ENCODE measurements at regions not wholly inside any gene's neighbourhood (a gene's known extent, or its start where the extent isn't known, plus 50 kb on each side); places are given as distances from the start of the nearest gene placed in this dataset.

DNA sequence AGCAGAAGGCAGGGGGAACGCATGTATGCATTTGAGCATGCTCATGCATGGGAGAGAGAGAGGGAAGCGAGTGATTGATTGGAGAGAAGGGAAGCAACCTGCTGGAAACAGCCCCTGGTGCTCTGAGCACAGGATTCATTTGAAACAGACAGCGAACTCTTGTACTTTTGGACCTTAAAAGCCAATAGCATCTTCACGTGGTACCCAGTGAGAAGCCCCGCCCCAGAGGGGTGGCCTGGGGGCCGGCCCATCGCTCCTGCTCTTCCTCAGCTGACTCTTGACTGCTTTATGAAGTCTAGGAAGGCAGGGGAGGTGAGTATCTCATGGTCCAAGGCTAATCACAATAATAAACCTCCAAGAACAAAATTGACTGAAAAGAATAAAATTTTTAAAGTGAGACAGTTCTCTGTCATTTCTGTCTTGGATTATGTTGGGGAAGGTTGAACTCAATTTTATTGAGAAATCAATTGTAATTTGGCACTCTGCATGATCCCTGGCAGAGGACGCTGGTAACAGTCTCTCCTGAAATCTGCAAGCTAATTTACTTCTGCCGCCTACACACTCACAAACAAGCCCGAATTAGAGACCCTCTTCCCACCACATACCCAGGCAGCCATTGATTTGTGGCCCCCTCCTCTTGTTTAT is 168.2 kb upstream of the PPARGC1A start:
- DNase-seq (ENCODE audit: low spot score), result no peak

DNA sequence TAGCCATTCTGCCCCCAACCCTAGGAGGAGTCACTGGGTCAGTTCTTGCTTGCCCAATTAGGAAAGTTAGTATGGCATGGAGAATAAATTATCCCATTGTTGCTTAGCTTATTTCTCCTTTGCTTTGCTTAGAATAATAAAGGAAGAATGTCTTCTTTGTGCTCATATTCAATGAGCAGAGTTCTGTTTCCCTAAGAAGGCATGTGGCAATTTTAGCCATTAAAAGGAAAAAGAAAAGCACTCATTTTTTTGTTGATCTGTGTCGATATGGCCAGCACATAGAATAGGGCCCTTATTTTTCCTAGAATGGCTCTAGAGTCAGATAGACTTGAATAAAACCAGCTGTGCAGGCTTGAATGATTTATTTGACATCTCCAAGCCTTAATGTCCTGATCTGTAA is 166.4 kb upstream of the PPARGC1A start:
- no peak for DNase-seq (ENCODE audit: low spot score)

DNA sequence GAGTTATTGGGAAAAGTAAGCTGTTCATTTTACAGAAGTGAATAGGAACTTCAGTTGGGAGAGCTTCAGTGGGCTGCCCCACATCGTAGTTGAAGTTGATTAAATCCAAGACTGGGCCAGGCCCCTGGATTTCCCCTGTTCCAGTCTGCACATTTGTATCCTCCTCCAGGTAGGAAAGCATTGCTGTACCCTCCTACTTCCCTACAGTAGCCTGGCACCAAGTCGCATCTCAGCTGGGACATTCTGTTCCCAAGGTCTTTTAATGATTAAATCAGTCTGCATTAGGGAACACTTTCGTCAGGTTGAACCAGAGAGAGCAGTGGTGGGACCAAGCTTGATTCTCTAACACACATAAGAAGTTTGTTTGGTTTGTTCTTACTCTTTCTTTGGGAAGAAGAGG is 165.8 kb upstream of the PPARGC1A start:
- DNase-seq (ENCODE audit: low spot score), result no peak

DNA sequence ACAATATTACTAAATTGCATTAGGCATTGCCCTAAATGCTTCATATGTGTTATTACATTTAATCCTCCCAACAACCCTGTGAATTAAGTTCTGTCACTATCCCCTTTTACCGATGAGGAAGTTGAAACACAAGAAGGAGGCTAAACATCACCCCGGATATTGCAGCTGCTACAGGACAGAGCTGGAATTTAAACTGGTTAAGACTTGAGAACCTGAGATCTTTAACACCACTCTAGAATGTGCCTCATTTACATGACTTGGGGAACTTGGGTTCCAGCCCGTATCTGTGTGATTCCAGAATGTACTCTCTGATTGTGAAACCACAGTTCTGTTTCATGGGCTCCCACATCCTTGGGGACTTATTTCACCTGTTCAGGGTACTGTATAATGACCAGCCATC is 165.1 kb upstream of the PPARGC1A start:
- DNase-seq (ENCODE audit: low spot score), result no peak

DNA sequence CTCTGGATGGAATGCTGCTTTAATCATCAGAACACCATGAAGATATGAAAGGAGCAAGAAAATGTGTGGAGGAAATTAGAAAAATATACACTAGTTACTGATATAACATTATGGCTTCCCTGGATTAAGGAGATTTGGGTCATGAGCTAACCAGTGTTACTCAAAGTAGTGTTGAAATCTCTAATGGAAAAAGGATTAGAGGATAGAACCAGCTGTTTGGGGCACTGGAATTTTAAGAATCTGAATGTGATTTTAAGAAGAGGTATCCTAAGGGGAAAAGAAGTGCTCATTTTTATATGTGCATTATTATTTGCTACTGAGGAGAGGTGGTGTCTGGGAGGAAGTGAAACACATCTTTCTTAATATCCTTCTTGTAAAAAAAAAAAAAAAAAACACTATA is 164.1 kb upstream of the PPARGC1A start:
- no peak for DNase-seq (ENCODE audit: low spot score)

DNA sequence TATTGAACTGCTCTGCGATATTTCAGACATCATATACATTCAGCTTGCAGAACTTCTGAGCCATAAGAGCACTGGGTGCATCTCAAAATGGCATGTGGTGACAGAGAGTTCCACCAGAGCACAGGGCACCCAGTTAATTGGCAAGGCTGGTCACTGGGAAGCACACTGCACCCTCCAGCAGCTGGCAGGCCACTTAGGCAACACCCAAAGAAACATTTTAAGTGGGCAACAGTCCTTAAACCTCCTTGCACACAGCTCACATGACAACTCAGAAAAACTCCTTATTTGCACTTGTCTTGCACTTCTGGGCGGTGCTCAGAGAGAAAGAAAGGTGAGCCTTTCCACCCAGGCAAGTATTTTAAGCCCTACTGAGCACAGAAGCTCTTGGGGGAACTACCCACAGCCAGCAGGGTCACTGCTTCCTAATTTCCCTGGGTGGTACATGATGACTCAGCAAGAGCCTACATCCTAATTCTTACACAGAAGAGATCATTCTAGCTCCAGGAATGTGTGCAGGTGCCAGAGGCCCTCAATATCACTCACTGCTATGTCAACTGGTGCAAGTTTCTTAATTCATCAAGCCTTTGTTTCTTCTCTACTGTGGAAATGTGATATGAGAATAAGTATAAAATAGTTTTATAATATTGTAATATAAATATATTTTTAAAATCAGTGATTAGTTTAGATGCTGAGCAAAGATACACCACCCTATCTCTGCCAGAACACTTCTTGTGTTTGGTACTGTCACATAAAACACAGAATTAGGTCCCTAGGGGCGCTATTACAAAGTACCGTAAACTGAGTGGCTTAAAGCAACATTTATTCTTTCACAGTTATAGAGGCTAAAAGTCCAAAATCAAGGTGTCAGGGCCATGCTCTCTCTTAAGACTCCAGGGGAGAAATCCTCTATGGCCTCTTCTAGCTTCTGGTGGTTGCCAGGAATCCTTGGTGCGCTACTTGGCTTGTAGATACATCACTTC is 155.1 kb upstream of the PPARGC1A start:
- no peak for DNase-seq (ENCODE audit: low spot score)

DNA sequence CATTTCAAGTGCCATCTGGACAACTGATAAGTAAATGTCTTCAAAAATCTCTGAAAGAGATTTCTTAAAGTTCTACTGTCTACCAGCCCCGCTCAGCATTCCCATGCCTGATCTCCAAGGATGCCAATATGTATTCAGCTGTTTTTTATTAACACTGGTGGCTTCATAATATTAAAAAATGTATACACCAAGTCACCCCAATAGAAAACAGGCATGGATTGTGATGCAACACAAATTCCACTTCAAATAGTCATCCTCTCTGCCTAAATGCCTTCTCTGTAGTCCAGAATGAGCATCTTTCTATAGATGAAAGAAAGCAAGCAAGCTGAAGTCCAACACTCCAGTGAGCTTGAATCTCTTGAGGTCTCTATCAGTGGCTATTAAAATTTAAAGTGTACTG is 152.2 kb upstream of the PPARGC1A start:
- DNase-seq (ENCODE audit: low spot score), result no peak

DNA sequence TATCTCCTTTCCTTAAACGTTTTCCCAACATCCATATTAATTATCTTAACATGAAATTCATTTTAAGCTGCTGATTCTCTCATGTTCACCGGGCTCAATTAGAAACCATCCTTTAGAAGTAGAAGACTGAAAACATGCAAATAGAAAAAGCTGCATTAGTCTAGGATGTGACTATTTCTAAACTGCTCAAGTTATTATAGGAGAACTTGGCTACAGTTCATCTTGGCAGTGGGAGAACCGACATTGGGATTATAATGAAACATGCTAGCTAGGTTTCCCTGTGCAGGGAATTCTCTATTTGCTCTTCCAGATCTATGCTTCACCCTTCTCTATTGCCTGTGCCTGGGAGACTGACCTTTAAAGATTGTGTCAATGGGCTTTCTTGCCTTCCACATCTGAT is 151.0 kb upstream of the PPARGC1A start:
- DNase-seq (ENCODE audit: low spot score), result no peak

DNA sequence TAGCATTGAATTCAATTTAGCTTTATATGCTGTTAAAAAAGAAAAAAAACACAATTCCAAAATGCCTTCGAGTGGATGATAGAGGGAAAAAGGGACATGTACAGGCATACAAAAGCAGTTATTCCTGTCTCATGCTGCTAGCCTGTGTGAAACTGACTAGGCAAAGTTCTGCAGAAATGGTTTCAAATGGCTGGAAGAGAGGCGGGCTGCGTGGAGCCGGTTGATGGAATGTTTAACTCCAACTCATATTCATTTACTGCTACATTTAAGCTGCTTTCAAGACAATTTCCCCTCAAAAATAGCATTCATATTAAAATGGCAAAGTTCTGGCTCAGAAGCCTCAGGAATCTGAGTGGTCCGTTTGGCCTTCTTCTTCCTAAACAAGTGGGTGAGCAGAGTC is 143.8 kb upstream of the PPARGC1A start:
- no peak for DNase-seq (ENCODE audit: low spot score)

DNA sequence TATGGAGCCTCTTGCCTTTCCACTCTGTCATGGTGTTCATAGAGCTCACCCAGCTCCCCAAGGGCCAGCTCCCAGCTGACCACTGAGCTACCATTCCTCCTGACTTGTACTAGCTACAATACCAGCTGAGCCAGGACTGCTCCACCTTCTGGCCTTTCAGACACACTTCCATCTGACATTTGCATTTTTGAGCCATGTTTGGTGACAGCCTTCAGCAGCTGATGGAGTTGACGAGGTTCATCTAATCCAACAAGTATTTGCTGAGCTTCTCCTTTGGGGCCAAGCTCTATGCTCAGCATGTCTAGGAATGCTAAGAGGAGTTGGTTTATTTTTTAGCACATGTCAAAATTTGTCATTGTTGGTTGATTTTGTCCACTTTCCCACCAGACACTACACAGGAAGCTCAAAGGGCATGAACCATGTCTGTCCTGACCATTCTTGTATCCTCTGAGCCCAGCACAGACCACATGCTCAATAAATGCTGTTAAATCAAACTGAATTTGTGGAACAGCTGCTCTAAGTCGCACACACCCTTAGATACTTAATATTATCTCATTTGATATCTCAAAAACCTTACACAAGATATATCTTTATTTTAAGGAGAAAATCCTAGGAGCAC is 142.6 kb upstream of the PPARGC1A start:
- no peak for DNase-seq (ENCODE audit: low spot score)

DNA sequence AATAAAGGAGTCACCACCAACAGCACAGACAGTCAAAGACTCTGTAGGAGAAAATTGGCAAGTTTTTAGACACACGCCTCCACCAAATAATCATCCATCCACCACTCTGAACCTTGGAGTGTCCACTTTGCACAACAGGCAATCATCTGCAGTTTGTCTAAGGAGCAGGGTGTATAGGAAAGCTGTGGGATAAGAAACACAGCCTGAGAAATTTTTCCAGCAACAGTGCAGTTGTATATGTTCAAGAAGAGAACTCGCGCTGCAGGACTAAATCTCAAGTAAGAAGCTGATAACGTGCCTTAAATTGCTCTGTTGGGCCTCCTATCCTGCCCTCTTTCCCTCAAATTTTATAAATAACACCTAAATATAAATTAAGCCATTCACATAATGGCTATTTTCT is 136.7 kb upstream of the PPARGC1A start:
- DNase-seq (ENCODE audit: low spot score), result no peak

DNA sequence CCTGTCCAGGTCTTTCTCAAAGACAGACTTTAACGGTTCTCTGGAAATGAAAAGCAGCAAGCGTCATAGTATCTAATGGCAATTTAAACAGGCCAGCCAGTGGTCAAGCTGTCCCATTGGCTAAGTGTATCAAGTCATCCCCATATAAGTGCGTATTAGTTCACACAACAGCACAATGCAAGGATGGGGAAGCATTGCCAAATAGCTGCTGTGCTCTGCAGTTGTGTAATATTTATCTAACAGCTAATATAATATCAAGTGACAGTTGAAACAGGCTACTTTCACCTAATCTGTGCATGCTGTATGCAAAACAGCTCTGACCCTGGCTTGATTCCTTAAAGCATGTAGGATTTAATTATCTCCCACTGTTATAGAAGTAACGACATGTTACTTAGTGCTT is 134.8 kb upstream of the PPARGC1A start:
- no peak for DNase-seq (ENCODE audit: low spot score)

DNA sequence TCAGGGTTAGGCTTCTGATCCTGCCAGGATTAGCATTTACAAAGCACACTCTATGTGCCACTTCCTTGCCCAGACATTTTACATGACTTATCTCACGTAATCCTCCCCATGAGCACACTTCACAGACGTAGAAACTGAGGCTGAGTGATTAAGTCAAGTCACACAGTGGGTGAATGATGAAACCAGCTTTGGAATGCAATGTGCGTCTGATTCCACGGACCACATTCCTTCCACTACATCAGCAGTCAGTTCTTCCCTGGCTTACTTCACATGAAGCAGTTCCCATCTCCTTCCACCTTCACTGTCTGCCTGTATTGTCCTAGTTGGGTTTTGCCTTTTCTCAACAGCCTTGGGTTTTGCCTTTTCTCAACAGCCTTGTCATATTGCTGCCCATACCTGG is 134.3 kb upstream of the PPARGC1A start:
- DNase-seq (ENCODE audit: low spot score), result no peak

DNA sequence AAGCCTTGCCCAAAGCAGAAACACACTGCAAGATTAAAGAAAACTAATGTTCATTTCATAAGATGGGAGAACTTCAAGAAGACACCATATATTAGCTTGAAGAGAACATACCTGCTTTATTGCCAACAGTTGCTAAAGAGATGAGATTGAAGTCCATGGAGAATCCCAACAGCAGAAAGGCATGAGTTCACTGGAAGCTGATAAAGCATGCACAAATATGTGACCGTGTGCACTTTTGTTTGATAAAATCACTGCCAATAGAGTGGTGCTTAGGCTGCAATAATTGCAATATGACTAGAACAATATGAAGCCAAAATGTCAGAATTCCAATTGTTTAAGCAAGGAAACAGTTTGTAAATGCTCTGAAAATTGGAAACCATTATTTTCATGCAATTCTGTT is 125.9 kb upstream of the PPARGC1A start:
- no peak for DNase-seq (ENCODE audit: low spot score)

DNA sequence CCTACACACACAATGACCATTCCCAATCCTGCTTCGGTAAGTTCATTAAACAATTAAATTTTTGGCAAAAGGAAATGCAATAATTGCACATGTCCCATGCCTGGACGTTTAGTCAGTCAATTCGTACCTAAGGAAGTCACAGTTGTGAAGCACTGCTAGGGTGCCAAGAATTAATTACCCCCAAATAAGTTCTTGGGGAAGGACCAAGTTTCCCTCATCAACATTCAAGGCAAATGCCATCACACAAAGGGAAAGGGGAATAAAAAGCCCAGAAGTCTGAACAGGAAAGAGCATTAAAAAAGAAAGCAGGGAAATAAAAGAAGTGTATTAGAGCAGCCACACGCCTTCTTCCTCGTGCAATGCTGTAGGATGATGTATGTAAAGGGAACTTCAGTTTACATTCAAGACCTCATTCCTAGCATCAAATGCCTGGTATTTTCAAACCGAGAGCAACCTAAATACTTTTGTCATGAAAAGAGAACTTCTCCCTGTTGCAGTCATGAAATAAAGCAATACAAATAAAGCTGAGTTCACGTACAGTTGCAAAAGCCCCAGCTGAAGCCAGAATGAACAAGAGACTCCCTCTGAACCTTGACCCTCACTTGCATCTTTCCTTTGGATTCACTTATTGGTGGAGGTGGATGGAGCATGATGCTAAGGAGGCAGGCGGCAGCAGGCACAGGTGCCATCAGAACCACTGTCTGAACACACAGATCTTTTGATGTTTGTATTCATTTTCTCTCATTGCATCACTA is 124.0 kb upstream of the PPARGC1A start:
- no peak for DNase-seq (ENCODE audit: low spot score)

DNA sequence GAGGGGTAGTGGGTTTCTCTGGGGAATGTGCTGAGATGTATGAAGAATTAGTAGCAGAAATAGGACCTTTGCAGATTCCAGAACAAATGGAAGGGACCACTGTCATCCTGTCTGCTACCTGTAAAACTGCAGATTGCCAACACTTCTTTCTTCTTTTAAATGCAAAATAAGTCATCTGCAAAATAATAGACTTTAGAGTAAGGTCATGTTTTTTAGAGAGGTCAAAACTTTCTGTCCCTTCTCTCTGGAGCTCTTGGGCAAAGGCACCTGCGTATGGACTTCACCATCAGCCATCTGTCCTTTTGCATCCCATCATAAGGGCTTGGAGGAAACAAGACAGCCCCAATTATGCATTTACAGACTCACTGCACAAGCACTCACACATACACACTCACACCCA is 121.1 kb upstream of the PPARGC1A start:
- no peak for DNase-seq (ENCODE audit: low spot score)

DNA sequence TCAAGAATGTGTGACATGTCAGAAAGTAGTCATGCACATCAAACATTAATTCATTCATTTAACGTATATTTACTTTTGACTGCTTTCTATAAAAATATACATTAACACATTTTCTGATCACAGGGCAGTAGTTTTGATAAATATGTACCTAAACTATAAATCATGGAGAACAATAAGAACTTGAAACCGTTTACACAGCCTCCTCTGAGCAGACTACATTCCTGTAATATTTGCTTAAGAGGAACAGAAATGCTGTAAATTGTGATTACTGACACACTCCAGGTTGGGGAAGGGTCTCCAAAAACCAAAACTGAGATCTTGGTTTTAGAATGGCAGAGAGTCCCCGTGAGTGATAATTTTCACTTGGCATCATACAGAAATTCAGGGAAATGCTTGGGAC is 120.7 kb upstream of the PPARGC1A start:
- DNase-seq (ENCODE audit: low spot score), result no peak

DNA sequence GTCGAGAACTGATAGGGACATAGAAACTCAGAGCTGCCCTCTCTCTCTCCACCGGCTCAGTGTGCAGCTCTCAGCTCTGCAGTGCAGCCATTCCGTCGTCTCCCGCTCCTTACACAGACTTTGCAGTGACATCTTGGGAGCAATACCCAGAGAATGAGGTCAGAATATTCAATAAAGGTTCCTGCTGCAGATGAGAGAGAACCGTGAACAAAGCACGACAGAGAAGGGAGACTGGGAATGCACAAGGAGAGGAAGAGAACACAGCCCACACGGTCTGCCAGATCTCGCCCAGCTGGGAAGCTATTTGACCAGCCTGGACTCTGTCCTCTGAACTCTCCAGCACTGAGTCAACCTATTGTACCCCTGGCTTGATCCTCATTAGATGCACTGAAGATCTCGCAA is 118.0 kb upstream of the PPARGC1A start:
- no peak for DNase-seq (ENCODE audit: low spot score)

DNA sequence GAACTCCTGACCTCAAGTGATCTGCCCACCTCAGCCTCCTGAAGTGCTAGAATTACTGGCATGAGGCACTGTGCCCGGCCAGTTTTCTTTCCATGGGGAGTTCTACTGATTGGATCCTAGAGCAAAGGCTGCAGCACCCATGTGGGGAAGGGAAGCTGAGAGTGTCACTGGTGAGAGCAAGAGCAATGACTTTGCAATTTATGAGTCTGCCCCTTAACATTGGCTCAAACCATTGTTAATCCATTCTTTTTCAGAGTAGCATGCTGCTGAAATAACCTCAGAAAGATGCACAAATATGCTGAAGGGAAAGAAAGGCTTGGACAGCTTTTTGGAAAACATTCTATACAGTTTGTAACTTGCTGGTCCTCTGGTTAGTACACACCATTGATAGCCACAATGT is 116.4 kb upstream of the PPARGC1A start:
- no peak for DNase-seq (ENCODE audit: low spot score)

DNA sequence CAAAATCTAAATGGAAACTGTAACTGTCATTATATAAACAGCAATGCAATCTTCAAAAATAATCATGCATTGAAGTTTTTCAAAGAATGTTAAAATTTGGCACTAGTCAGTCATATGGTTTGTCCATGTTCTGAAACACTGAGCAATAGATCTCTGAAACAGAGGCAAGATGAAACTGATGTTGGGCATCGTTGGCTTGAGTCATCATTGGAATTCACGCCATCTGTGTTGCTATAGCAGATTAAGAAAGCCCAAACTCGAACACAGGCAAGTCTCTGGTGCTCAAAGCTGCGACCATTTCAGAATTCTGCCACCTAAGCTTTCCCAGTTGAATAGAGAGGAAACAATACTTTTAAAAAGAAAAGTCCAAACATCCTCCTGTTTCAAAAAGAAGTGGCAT is 114.1 kb upstream of the PPARGC1A start:
- no peak for DNase-seq (ENCODE audit: low spot score)

DNA sequence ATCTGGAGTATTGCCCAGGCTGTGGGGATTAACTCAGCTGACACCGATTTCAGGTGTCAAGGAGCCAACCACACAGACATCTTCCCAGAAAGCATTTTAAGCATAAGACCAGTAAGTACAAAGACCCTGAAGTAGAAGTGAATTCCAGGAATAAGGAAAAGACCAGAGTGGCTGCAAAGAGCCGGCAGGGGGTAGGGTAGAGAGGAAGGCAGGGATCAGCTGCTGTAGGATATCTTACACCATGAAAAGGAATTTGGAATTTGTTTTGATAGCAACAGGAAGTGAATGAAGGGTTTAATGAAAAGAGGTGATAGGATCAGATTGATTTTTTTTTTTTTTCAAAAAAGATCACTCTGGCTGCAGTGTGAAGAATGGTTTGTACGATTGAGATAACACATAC is 113.6 kb upstream of the PPARGC1A start:
- DNase-seq (ENCODE audit: low spot score), result no peak

DNA sequence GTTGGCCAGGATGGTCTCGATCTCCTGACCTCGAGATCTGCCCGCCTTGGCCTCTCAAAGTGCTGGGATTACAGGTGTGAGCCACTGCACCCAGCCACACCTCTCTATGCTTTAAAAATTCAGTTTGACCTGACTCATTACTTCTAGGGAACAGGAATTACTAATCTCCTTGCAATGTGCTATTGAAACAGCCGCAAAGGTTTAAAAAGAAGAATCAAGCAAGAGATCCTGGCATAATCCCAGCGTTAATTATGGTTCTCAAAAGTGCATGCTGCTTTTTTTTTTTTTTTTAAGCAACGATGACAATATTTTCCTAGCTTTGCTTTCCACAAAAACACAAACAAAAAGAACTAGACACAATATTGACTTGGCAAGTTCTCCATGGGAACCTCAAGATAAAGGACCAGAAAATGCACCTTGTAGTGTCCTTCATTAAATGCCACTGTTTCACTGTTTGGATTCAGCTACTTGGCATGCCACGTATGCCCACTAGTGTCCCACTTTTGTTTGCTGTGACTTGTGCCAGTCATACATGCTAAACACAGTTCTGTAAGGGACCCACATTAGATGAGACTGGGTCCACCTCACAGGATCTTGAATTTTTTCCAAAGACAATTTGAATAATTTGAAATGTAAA is 112.6 kb upstream of the PPARGC1A start:
- no peak for DNase-seq (ENCODE audit: low spot score)

Data from CD4-positive, alpha-beta T cell treated with Interleukin-6 at 100 ng/mL for 8 hours (primary cell).